ENCODE measurements at regions not wholly inside any gene's neighbourhood (a gene's known extent, or its start where the extent isn't known, plus 50 kb on each side); places are given as distances from the start of the nearest gene placed in this dataset.

DNA sequence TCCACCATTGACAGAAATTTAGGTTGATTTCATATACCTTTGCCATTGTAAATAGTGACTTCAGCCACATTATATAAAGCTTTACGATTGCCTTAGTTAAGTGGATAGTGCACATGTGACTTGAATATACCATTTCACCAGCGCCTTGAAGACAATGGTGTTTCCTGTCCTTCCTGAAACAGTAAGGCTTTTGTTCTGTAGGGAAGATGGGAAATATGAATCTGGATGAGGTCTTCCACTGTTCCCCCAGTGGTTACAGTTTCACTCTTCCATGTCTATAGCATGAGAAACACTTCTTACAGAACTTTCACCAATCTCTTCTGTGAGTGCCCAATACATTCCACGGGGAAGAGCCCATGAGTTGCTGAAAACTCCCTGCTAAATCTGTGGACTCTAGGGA is 240.5 kb downstream of the TRIB2 start:
- no TSS peak for BruUV-seq (replicated peaks)
- no peaks in the 10 kb centered on the region for H3K9me3 ChIP-seq (ENCODE audit: low read length)

DNA sequence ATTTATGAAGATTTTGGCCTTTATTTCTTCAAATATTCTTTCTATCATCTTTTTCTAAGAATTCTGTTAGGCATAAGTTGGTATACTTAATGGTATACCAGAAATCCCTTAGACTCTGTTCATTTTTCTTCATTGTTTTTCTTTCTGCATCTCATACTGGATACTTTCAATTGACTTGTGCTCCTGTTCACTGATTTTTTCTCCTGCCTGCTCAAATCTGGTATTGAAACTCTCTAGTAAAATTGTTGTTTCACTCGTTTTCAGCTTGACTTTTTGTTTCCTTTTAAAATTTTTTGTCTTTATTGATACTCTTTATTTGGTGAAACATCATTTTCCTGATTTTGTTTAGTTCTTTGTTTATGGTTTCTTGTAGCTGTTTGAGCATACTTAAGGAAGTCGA is 243.2 kb downstream of the TRIB2 start:
- intact Hi-C loops (cut with micrococcal nuclease; ENCODE audit: unreplicated experiment), result no loop called here
- H3K4me2 ChIP-seq (ENCODE audit: low read length), result no peak overlapping the region
- H4K20me1 ChIP-seq (ENCODE audit: insufficient read depth, low read length), result no peaks in the 10 kb centered on the region
- no peak for DNase-seq (ENCODE audit: low spot score)
- POLR2A ChIA-PET, result no interaction called here
- no peaks in the 10 kb centered on the region for H3K9me2 ChIP-seq (ENCODE audit: insufficient read depth, low read length)
- TF ChIP-seq, protein P1, sequence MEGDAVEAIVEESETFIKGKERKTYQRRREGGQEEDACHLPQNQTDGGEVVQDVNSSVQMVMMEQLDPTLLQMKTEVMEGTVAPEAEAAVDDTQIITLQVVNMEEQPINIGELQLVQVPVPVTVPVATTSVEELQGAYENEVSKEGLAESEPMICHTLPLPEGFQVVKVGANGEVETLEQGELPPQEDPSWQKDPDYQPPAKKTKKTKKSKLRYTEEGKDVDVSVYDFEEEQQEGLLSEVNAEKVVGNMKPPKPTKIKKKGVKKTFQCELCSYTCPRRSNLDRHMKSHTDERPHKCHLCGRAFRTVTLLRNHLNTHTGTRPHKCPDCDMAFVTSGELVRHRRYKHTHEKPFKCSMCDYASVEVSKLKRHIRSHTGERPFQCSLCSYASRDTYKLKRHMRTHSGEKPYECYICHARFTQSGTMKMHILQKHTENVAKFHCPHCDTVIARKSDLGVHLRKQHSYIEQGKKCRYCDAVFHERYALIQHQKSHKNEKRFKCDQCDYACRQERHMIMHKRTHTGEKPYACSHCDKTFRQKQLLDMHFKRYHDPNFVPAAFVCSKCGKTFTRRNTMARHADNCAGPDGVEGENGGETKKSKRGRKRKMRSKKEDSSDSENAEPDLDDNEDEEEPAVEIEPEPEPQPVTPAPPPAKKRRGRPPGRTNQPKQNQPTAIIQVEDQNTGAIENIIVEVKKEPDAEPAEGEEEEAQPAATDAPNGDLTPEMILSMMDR (conservative IDR thresholded peaks at IDR 0.05; ENCODE audit: low read length), result no peak
- TF ChIP-seq EZH2phosphoT487 (IDR thresholded peaks at IDR 0.05; ENCODE audit: borderline replicate concordance, low read depth, low read length), result no peak
- H3K4me3 ChIP-seq (ENCODE audit: low read depth, low read length, poor library complexity, severe bottlenecking), result no peak overlapping the region
- no peaks in the 10 kb centered on the region for H3K4me1 ChIP-seq (ENCODE audit: insufficient read depth, low read length, poor library complexity, severe bottlenecking)
- no peak overlapping the region for H3K27ac ChIP-seq (ENCODE audit: low read depth, low read length, poor library complexity, severe bottlenecking)
- H3K9me3 ChIP-seq (ENCODE audit: low read length), result no peaks in the 10 kb centered on the region
- BruUV-seq (replicated peaks), result no TSS peak
- no peaks in the 10 kb centered on the region for H3K79me2 ChIP-seq (ENCODE audit: insufficient read depth, low read depth, low read length)
- H3K36me3 ChIP-seq (ENCODE audit: insufficient read depth, low read length), result no peaks in the 10 kb centered on the region
- CTCF ChIA-PET (ENCODE audit: unreplicated experiment), result no interaction called here
- no peak overlapping the region for H2AFZ ChIP-seq (ENCODE audit: low read length)

More for the DNA sequence above, 240.5 kb downstream of the TRIB2 start:
- no peak overlapping the region for H3K4me2 ChIP-seq (ENCODE audit: low read length)
- CTCF ChIA-PET (ENCODE audit: unreplicated experiment), result no interaction called here
- no peak overlapping the region for H2AFZ ChIP-seq (ENCODE audit: low read length)
- no peaks in the 10 kb centered on the region for H3K79me2 ChIP-seq (ENCODE audit: insufficient read depth, low read depth, low read length)
- H3K27ac ChIP-seq (ENCODE audit: low read depth, low read length, poor library complexity, severe bottlenecking), result no peak overlapping the region
- TF ChIP-seq EZH2phosphoT487 (IDR thresholded peaks at IDR 0.05; ENCODE audit: borderline replicate concordance, low read depth, low read length), result no peak
- TF ChIP-seq, protein P1 (conservative IDR thresholded peaks at IDR 0.05; ENCODE audit: low read length), result no peak
- no peaks in the 10 kb centered on the region for H3K36me3 ChIP-seq (ENCODE audit: insufficient read depth, low read length)
- no peaks in the 10 kb centered on the region for H4K20me1 ChIP-seq (ENCODE audit: insufficient read depth, low read length)
- H3K4me1 ChIP-seq (ENCODE audit: insufficient read depth, low read length, poor library complexity, severe bottlenecking), result no peaks in the 10 kb centered on the region
- H3K9me2 ChIP-seq (ENCODE audit: insufficient read depth, low read length), result no peaks in the 10 kb centered on the region
- intact Hi-C loops (cut with micrococcal nuclease; ENCODE audit: unreplicated experiment), result no loop called here
- no peak for DNase-seq (ENCODE audit: low spot score)
- POLR2A ChIA-PET, result no interaction called here
- no peak overlapping the region for H3K4me3 ChIP-seq (ENCODE audit: low read depth, low read length, poor library complexity, severe bottlenecking)

DNA sequence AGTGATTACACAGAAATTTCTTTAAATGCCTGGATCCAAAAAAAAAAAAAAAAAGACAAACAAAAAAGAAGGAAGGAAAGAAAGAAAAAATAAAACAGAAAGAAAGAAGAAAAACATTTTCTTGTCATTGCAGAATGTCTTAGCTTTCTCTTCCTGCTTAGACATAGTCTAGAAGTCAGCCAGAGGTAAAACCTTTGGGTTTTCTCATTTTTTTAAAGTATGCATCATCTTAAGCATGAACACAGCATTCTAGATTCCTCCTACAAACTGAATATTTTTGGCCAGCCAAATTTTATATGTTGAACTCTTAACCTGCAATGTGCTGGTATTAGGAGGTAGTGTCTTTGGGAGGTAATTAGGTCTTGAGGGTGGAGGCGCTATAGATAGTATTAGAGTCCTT is 243.9 kb downstream of the TRIB2 start:
- intact Hi-C loops (cut with micrococcal nuclease; ENCODE audit: unreplicated experiment), result no loop called here
- Histone ChIP-seq H3K9me3 (ENCODE audit: low read length) (no peaks in the 10 kb centered on the region), H3K36me3 (ENCODE audit: insufficient read depth, low read length) (no peaks in the 10 kb centered on the region), H3K4me1 (ENCODE audit: insufficient read depth, low read length, poor library complexity, severe bottlenecking) (no peaks in the 10 kb centered on the region), H3K4me3 (ENCODE audit: low read depth, low read length, poor library complexity, severe bottlenecking) (no peak overlapping the region), H3K27ac (ENCODE audit: low read depth, low read length, poor library complexity, severe bottlenecking) (no peak overlapping the region), H2AFZ (ENCODE audit: low read length) (no peak overlapping the region), H4K20me1 (ENCODE audit: insufficient read depth, low read length) (no peaks in the 10 kb centered on the region), H3K9me2 (ENCODE audit: insufficient read depth, low read length) (no peaks in the 10 kb centered on the region), H3K79me2 (ENCODE audit: insufficient read depth, low read depth, low read length) (no peaks in the 10 kb centered on the region), H3K4me2 (ENCODE audit: low read length) (no peak overlapping the region)
- TF ChIP-seq, protein P1 (conservative IDR thresholded peaks at IDR 0.05; ENCODE audit: low read length), result no peak
- TF ChIP-seq EZH2phosphoT487 (IDR thresholded peaks at IDR 0.05; ENCODE audit: borderline replicate concordance, low read depth, low read length), result no peak
- CTCF ChIA-PET (ENCODE audit: unreplicated experiment), result no interaction called here
- BruUV-seq (replicated peaks), result no TSS peak
- DNase-seq (ENCODE audit: low spot score), result no peak
- POLR2A ChIA-PET, result no interaction called here
